HG03378 (cell line): ENCODE measurements at regions not wholly inside any gene's neighbourhood (a gene's known extent, or its start where the extent isn't known, plus 50 kb on each side); places are given as distances from the start of the nearest gene placed in this dataset.

Experiments
- ATAC-seq: cut with Tn5 transposase; IDR thresholded peaks from one replicate; pipeline ENCODE4 v1.9.1; 2021; ENCODE audit warnings: mild to moderate bottlenecking, moderate library complexity; ENCODE audit not compliant: unreplicated experiment

DNA sequence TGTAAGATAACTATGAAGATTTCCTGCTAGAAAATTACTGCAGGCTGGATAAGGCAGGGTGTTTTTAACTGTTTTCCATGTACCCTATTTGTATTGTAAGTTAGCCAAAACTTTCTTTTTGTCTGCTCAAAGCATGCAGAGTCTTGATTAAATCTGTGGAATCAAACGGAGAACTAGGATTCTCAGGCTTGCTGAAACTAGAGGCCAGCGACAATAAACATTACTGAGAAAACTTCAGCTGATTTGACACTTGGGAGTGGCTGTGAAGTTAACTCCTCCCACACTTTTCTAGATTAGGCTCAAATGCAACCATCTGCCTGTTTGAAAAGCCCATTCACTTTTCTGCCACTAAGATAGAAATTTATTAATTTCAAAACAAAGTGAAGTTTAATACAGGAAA, 153.2 kb upstream of the FRMD4B start:
- no peak for ATAC-seq

DNA sequence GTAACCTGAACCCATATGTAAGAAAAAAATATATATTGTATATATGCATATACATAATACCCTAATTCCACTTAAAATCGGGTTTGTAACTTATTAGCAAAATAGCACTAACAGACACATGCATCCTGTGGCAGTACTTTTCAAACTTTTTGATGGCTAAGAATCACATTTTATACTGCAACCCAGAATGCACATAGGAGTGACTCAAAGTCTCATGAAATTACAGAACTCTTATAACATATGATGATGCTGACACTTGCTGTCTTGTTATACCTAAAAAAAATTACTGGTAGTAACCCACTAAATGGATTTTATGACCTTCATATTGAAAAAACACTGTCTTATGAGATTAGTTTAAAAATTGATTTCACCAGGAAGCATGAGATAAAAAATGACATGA, 152.4 kb upstream of the FRMD4B start:
- no peak for ATAC-seq

DNA sequence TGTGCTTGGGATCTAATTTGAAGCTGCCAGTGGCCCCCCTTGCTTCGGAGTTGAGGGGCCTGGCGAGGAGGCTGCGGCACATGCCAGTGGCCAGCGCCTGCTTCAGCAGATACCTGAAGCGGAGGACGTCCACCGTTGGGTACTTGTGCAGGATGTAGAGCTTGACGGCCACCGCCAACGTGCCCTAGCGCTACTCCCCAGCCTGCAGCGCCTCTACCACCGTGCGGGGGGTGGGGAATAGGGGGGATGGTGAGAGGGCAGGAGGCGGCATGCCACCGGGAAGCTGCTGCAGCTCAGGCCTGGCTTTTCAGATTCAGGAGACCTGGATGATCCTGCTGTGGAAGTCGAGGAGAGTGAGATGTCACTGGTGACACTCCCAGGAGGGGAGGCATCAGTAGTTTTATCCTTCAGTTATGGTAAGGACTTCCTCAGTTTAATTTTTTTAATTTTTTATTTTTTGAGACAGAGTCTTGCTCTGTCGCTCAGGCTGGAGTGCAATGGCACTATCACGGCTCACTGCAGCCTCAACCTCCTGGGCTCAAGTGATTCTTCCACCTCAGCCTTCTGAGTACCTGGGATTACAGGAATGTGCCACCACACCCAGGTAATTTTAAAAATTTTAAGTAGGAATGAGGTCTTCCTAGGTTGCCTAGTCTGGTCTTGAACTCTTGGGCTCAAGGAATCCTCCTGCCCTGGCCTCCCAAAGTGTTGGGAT, 150.6 kb upstream of the FRMD4B start:
- no peak for ATAC-seq

DNA sequence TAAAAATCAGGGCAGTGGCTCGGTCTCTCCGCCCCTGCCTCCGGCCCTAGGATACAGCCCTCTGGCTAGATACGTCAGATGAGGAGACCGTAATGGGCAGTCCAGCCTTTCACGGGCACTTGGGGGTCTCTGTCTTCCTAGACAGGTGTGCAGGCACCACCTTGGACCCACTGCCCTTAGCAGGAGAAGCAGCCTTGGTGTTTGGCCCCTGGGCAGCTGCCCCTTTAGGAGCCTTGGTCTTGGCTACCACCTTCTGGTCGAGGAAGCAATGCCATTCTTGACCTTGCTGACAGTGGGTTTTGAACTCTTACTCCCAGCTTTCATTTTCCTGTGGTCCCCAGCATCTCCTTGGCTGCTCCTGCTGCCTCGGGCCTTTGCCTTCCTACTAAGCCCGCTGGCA, 149.7 kb upstream of the FRMD4B start:
- ATAC-seq: no peak

DNA sequence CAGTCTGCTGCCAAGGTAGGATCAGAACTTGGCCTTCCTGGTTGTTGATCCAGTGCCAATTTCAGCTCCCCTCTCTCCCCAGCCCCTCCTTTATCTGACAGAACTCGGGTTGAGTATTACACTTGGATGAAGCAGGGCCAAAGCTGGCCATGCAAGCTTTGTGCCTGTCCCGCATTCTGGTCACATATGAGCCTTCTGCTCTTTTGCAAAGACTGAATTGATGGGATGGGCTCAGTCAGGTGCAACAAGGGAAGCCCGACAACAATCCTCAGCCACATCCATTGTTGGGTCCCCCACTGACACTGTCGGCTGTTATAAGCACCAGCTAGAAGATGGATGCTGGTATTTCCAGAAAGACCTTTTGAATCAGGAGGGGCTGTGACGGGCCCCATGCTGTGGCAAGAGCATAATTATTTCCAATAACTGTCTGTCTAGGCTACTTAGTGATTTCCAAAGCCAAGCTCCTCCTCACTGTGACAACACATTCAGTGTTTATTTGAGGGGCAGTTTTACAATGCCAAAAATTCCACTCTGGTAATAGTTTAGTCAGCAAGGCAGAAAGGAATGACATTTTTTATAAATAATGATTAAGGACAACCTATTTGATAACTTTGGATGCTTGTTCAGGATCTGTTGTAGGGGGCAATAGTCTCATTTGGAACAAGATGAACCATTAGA, 146.8 kb upstream of the FRMD4B start:
- ATAC-seq: no peak

DNA sequence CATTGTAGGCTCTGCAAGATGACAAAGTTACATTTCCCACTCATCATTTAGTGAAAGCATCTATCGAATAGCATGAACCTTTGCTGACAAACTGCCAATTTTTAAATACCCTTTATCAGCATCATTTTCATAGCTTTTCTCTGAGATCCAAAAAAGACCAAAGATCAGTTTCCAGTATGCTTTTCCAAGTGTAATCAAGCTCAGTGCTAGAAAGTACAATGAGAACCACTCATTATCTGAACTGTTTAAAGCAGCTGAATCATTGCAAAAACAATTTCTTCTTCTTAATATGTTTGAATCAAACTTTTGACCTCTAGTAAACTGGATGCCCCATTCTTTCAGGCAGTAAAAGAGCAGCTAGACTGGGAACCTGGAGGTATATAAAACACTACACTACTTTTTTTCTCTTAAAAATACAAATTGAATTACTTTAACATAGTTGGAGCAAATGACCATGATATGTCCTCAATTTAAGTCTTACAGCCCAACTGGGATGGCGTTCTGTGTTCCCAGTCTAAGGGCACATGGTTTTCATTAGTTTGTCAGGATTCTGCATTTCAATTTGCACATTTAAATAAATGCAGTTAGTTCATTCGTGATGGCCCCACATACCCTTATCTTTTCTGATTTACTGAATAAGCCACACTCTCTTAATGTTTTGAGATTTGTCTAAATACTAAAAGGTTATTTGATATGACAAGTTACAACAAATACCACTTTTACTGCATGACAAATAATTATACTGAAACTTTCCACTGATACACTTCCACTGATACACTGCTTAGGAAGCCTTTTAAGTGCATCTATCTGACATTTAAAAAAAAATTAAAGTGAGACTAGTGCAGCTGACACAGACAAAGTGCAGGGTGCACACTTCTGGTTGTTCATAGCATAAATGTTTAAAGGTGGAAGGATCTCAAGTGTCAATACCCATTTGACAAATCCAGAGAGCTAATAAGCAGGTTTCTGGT, 146.0 kb upstream of the FRMD4B start:
- ATAC-seq: no peak

DNA sequence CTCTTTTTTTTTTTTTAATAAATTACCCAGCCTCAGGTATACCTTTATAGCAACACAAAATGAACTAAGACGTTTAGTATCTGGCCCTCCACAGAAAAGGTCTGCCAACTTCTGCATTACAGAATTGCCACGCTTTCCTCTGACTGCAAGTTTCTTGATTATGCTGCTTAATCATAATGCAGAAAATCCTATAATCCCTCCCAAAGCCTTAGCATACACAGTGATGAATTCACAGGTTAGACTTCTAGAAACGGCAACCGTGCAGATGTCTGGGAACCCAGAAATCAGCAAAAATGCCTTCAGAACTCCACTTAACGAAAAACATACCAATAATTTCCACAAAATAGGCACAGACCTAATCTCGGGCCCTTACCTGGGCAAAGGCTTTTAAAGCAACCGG, 144.7 kb upstream of the FRMD4B start:
- no peak for ATAC-seq

DNA sequence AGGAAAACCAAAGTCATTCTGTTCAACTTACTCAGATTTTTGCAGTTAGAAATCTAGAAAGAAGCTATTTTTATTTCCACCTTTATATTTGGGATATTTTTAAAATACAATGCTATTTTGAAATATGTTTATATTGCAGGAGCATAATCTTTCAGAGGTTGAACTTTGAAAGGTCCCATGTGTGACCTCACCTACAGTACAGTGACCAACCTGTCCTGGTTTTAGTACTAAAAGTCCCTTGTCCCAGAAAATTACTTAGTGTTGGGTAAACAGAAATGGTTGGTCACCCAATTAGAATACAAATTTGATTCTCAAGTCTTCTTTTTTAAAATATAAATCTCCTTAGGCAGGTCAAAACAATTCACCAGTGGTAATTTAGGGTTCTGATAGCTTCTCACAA, 141.6 kb upstream of the FRMD4B start:
- ATAC-seq: no peak

DNA sequence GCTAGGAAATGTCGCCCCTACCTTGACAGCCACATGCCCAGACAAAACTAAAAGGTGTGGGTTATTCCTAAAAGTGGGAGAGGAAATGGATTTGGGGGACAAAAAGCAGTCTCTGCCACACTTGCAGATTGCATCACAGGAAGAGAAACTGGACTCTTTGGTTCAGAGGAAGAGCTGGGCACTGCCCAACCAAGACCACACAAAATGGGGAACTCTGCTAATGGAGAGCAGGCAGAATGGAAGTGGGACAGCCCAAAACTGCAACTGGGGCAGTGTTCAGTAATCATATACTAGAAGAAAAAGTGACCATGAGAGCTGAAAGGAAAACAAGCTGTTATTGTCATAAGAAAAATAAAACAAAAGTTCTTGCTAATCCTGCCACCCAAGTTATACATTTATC, 138.9 kb upstream of the FRMD4B start:
- ATAC-seq: no peak

DNA sequence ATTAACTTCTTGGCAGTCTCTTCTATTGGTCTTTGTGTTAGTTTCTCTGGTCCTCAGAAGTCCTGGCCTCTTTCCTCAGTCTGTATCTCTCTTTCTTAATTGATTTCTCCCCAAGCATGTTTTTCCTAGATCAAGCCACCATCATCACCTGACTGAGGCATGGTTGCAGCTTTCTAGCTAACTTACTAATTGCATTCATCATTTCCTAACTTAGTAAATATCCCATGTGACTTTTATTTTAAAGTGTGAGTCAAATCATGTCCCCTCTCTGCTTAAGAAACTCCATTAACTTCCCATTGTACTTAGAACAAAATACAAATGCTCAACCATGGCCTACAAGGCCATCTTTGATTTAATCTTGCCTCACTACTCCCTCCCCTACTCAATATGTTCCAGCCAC, 135.4 kb upstream of the FRMD4B start:
- no peak for ATAC-seq

DNA sequence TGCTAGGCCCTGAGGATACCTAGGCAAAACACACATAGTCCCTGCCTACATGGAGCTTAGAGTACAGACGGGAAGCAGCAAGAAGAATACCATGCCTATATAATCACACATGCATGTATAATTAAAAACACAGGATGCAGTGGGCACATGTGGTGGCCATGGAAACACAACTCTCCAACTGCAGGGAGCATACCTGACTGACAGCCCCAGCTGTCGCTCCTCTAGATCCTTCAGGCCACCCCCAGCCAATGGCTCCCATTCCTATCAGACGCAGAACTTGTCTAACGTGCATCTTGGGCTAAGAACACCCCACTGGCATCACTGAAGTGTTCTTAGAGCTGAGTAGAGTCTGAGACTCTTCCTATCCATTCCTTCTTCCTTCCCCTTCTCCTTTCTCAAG, 125.5 kb upstream of the FRMD4B start:
- no peak for ATAC-seq

DNA sequence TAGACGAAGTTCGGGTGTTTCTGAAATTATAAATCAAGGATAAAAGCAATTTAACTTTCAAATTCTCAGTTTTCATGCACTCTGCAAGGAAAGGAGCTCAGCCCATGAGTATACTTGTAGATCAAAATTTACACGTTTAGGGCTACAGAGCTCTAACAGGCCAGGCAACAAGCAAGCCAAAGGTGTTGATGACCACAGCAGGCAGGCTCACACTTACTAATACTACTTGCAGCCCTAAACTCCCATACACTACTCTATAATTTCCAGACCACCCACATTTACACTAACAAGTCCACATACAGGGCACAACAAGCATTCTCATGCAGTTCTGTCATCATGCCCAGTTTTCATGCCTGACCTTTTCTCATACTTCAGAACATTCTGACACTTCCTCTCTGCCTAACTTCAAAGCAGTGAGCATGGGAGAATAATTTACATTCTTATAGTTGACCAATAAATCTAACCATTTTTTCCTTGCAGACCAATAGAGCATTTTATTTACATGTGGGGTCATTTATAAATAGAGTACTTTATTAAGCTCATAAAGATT, 124.7 kb upstream of the FRMD4B start:
- no peak for ATAC-seq

DNA sequence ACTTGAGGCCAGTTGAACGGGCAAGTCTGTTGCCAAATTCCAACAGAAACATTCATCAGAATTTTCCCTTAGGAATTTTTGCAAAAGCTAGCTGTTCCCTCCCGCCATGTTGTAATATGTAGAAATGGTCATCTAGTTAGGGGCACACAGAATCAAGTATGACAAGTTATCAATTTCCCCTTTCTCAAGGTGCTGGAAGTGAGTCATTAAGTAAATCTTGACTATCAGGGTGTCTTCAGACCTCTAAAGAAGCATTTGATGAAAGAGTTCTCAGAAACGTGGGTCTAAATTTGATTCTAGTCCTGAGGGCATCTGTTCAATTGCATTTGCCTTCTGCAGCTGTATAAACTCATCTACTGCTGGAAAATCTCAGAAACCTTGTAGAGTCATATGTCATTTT, 123.4 kb upstream of the FRMD4B start:
- ATAC-seq: no peak

DNA sequence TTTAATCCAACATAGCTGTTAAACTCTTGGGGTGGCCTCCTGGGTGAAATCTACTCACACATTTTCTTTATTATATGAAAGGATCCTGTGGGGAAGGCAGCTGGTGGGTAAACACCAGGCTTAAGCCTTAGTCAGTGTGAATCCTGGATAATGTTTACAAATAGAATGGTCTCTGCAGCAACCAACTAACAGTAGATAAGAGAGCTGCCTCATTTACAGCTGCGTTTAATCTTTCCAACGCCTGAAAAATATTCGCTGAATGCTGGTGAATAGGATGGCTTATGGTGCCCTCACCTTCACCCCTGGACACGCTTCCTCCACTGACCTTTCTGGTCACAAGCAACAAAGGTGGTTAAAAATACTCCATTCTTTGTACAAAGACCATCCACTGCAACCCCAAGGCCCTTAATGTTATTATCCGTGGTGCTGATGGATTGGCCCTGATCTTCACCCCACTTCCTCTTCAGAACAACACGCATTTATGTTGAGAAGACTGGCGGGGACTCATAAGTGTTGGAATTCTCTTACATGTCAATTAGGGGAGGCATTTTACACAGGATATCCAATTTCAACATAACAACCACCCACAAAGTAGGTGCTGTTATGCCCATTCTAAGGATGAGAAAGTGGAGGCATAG, 120.0 kb upstream of the FRMD4B start:
- no peak for ATAC-seq

DNA sequence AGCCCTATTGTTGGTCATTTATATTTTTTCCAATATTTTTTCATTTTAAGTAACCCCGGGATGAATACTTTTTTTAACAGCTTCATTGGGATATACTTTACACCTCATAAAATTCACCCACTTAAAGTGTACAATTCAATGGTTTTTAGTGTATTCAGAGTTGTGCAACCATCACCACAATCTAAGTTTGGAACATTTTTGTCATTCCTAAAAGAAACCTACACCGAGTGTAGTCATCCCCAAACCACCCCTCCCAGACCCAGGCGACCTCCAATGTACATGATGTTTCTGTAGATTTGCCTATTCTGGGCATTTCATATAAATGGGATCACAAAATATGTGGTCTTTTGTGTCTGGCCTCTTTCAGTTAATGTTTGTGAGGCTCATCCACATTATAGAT, 118.3 kb upstream of the FRMD4B start:
- no peak for ATAC-seq

DNA sequence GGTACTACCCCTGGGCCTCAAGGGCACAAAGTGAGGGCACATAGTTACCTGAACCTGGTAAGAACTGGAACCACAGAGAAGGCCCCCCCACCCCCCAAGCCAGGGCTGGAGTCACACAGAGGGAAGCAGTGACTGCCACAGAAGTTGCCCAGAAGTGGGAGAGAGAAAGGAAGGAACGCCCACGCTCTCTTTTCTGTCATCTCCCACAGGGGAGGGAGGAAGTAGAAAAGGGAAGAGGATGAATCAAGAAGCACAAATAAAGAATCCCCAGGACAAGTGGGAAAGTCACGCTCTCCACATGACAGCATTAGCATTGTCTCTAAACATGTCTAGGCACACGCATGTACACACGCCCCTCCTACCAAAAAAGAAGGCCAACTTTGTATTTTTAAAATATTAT, 114.7 kb upstream of the FRMD4B start:
- no peak for ATAC-seq

DNA sequence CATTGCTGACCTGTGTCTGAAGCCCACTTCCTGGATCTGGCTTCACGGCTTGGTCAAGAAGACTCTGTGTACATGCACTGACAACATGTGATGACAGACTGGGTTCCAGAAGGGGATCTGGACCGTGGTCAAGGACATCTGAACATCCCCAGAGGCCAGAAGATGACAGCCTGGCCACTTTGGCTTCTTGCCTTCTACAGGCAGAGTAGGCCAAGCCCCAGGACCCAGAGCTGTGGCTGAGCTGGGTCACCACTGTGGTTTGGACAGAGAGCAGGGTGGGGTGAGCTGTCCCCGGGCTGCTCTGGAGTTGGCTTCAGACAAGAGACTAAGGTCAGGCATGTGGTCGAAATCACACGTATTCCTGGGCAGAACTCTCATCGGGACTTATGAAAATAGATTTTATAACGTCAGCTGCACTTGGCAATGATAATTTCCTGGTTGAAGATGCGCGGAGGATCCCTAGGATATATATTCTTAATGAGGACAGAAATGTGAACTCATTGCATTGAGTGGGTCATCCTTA, 114.1 kb upstream of the FRMD4B start:
- ATAC-seq: no peak

DNA sequence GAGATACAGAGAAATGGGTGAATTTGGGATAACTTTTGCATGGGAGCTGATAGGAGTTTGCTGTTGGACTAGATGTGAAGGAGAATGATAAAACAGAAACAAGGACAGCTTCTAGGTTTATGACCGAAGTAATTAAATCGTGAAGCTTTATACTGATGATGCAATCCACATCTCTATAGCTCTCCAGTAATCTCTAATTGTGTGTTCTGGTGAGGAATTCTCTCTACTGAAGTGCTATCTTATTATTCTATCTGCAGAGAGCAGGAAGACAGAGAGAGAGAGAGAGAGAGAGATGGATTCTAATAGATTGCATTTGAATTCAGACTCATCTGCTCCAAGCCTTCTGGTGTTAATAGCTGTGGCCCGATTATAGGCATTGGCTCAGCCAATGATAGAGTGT, 113.5 kb upstream of the FRMD4B start:
- ATAC-seq: no peak

DNA sequence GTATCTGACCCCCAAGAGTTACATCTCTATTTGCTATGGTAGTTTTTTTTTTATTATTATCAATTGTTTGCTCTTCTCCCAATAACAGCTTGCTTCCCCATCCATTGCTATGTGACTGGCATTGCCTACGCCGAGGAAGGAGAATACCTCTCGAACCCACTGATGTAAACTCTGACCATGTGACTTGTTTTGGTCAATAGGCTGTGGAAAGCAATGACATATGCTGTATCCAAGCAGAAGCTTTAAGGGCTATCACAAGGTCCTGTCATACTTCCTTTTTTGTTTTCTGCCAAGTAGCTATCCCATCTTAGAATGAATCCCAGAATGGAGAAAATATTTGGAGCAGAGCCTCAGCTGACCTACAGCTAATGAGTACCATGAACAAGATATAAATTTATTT, 111.0 kb upstream of the FRMD4B start:
- no peak for ATAC-seq

DNA sequence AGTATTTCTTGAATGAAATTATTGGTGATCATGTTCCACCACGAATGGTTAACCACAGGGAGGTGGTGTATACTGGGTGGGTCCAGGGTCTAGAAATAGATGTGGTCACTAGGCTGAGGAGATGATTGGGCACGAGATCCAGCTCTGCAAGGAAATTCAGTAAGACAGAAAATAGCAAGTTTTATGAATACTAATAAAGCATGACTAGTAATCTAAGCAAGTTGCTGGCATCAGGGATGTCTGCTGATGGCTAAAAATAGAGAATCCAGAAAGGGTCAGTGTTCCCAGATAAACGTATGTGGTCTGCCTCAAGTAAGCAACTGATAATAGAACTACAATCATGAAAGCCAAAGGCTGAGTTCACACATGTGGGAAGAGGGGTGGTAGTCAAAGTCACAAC, 108.3 kb upstream of the FRMD4B start:
- no peak for ATAC-seq

DNA sequence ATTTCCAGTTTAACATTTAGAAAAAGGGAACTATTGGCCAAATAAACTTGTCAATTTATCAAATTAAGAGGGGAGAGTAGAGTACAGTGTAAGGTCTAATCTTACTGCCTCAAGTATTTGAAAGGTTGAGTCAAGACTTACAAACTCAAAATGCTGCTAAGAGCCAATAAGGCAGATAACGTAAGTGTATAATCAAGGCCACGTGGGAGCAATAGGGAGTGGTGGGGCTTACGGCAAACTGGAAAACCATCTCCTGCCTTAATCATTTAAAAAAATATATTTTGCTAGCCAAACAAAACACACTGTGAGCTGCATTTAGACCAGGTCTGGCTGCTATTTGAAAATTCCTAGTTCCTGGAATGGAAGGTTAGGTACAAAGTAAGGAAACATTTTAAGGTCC, 107.3 kb upstream of the FRMD4B start:
- no peak for ATAC-seq
